HepG2 (cell line): ENCODE measurements at regions not wholly inside any gene's neighbourhood (a gene's known extent, or its start where the extent isn't known, plus 50 kb on each side); places are given as distances from the start of the nearest gene placed in this dataset.

Source experiments
- ATAC-seq: fragments of 200-7000 bp; cut with Tn5 transposase; 3 replicates; pipeline ENCODE4 v1.9.1; 2020; ENCODE audit warnings: mild to moderate bottlenecking, moderate library complexity
- BruUV-seq: library from RNA; stranded (reverse); fragments of 400-500 nt; replicated peaks from 2 replicates; lab custom pipeline; 2021; lab: Mats Ljungman, UMichigan
- CTCF ChIA-PET: fragments of 300-600 bp; formaldehyde crosslinking; extraction: SDS; loops from one replicate; lab custom pipeline; 2021; ENCODE audit warnings: low total read pairs, inconsistent platforms, low intra/inter-chr PET ratio; lab: Yijun Ruan, JAX
- POLR2A ChIA-PET: fragments of 350-600 bp; sonication (Branson Sonifier 250); formaldehyde crosslinking; loops from one replicate; lab custom pipeline; 2020; ENCODE audit warnings: antibody characterized with exemption, inconsistent platforms; lab: Yijun Ruan, JAX
- DNase-seq: peaks from one replicate; pipeline ENCODE4 v3.0.0-alpha.2; 2015; ENCODE audit warnings: low spot score
- FAIRE-seq: peaks from 3 replicates; lab custom pipeline; 2011; peaks lifted over from hg19 to GRCh38; lab: Jason Lieb, UNC
- H2AFZ ChIP-seq: one replicate; pipeline ENCODE4 v1.6.1; 2011; ENCODE audit warnings: low read length, inconsistent platforms
- H3K27ac ChIP-seq: fragments of 300-600 bp; 3 replicates; pipeline ENCODE4 v1.8.0; 2011; ENCODE audit warnings: mixed run types, mild to moderate bottlenecking, mixed read lengths, low read length, inconsistent platforms; ENCODE audit not compliant: insufficient read depth; ENCODE audit errors: extremely low read length
- H3K27me3 ChIP-seq, 2 experiments: fragments of 200-600 bp in 1 of 2; 2 replicates in 1 of 2; 3 replicates in 1 of 2; pipeline versions ENCODE4 v1.6.0 to v1.8.0; 2011; ENCODE audit warnings: low read length in 2 of 2, mild to moderate bottlenecking in 2 of 2, moderate library complexity in 2 of 2, inconsistent platforms in 1 of 2; ENCODE audit not compliant: insufficient read depth in 2 of 2, control insufficient read depth in 1 of 2
- H3K36me3 ChIP-seq, 2 experiments: fragments of 200-600 bp in 1 of 2; replicated peaks in 1 of 2; 2 replicates in 1 of 2; 3 replicates in 1 of 2; pipeline versions ENCODE4 v1.5.1 to v1.8.0; 2011; ENCODE audit warnings: low read length in 2 of 2, inconsistent platforms in 1 of 2; ENCODE audit not compliant: insufficient read depth in 2 of 2, control insufficient read depth in 1 of 2
- H3K4me1 ChIP-seq: 2 replicates; pipeline ENCODE4 v1.5.1; 2012; ENCODE audit warnings: low read length, inconsistent platforms; ENCODE audit not compliant: insufficient read depth
- H3K4me2 ChIP-seq: 2 replicates; pipeline ENCODE4 v1.6.0; 2011; ENCODE audit warnings: low read depth, low read length, inconsistent platforms
- H3K4me3 ChIP-seq, 3 experiments: fragments of 200-600 bp in 1 of 3; sonication (generic), shearing (Covaris generic) in 1 of 3; replicated peaks in 1 of 3; 2 replicates each; pipeline ENCODE4 v1.5.1; 2011 to 2016; ENCODE audit warnings: low read length in 3 of 3, inconsistent platforms in 2 of 3, low read depth in 2 of 3, mild to moderate bottlenecking in 2 of 3, control low read depth in 1 of 3, mixed read lengths in 1 of 3; ENCODE audit not compliant: insufficient read depth in 1 of 3
- H3K79me2 ChIP-seq: one replicate; pipeline ENCODE4 v1.6.1; 2011; ENCODE audit warnings: low read length, inconsistent platforms; ENCODE audit not compliant: insufficient read depth
- H3K9ac ChIP-seq: 2 replicates; pipeline ENCODE4 v1.6.0; 2011; ENCODE audit warnings: mild to moderate bottlenecking, low read depth, low read length, inconsistent platforms; ENCODE audit not compliant: insufficient read depth
- H3K9me3 ChIP-seq: 2 replicates; pipeline ENCODE4 v1.5.1; 2012; ENCODE audit warnings: mild to moderate bottlenecking, low read length
- H4K20me1 ChIP-seq: 2 replicates; pipeline ENCODE4 v1.6.0; 2011; ENCODE audit warnings: inconsistent platforms, mild to moderate bottlenecking, low read length, moderate library complexity; ENCODE audit not compliant: insufficient read depth
- ELF4 ChIP-seq: sonication (generic); formaldehyde crosslinking; IDR thresholded peaks from 2 replicates; pipeline ENCODE4 v1.5.0; 2020; ENCODE audit warnings: missing genetic modification reagents, mild to moderate bottlenecking, moderate library complexity, borderline replicate concordance
- ETV6 ChIP-seq: sonication (generic); formaldehyde crosslinking; conservative IDR thresholded peaks from 2 replicates; pipeline ENCODE4 v1.4.0; 2020; ENCODE audit warnings: missing genetic modification reagents
- HMG20A ChIP-seq: IDR thresholded peaks from 2 replicates; pipeline ENCODE4 v1.6.1; 2016; ENCODE audit warnings: borderline replicate concordance
- HNF4A ChIP-seq: sonication (generic); formaldehyde crosslinking; IDR thresholded peaks from 2 replicates; pipeline ENCODE4 v1.4.0; 2020; ENCODE audit warnings: missing genetic modification reagents
- SKI ChIP-seq: fragments of 450-650 bp; IDR thresholded peaks from one replicate; pipeline ENCODE4 v1.6.1; 2018; ENCODE audit warnings: mild to moderate bottlenecking; ENCODE audit not compliant: partially characterized antibody
- ZNF274 ChIP-seq: sonication (generic); formaldehyde crosslinking; IDR thresholded peaks from 2 replicates; pipeline ENCODE4 v1.5.1; 2020; ENCODE audit warnings: mild to moderate bottlenecking, missing genetic modification reagents
- ZNF552 ChIP-seq: sonication (generic); formaldehyde crosslinking; IDR thresholded peaks from 2 replicates; pipeline ENCODE4 v1.9.0; 2022; ENCODE audit warnings: missing genetic modification reagents, mild to moderate bottlenecking, borderline replicate concordance
- WGBS: methylation state at CpG from one replicate; pipeline ENCODE4 v1.1.6; 2017; ENCODE audit warnings: low lambda C conversion rate; 5-methylcytosine and 5-hydroxymethylcytosine counted together
- in situ Hi-C: cut with HindIII; loops from 2 replicates; pipeline ENCODE4 v1.10.0; 2017; ENCODE audit warnings: low pct_unique_long_range_greater_than_20kb; ENCODE audit not compliant: extremely low pct_ligation_motif_present
- intact Hi-C: fragments of 100-400 bp; cut with micrococcal nuclease; formaldehyde crosslinking; loops from one replicate; pipeline ENCODE4 v1.10.0; 2022; ENCODE audit not compliant: unreplicated experiment
- TF ChIP-seq, protein P1 (sequence below): fragments of 450-650 bp; IDR thresholded peaks from 2 replicates; pipeline ENCODE4 v1.6.1; 2017
- TF ChIP-seq, protein P2 (sequence below): sonication (generic); formaldehyde crosslinking; conservative IDR thresholded peaks from 2 replicates; pipeline ENCODE4 v1.8.0; 2022; ENCODE audit warnings: missing genetic modification reagents
- TF ChIP-seq, protein P3 (sequence below): sonication (generic); formaldehyde crosslinking; IDR thresholded peaks from 2 replicates; pipeline ENCODE4 v1.8.0; 2022; ENCODE audit warnings: low read depth, missing genetic modification reagents
- TF ChIP-seq, protein P4 (sequence below): sonication (generic); formaldehyde crosslinking; IDR thresholded peaks from 2 replicates; pipeline ENCODE4 v1.5.0; 2020; ENCODE audit warnings: missing genetic modification reagents

DNA sequence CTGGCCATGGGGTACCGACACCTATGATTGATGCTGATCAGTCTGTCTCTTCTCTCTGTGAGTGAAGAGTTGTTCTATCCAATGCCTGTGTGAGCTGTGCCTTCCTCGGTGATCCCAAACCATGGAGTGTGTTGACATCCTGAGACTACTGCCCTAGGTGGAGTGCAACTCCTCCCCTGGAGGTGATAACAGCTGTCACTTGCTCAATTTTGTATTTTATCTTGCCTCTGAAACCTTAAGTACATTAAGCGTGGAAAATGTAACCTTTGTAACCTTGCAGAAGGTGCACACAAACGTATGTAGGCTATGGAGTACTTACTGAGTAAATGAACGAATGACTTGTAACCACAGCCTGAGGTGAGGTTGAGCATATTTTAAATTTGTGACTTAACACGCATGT lies 256.2 kb downstream of the FNDC1 start (continued):
- TF ChIP-seq, protein P1, sequence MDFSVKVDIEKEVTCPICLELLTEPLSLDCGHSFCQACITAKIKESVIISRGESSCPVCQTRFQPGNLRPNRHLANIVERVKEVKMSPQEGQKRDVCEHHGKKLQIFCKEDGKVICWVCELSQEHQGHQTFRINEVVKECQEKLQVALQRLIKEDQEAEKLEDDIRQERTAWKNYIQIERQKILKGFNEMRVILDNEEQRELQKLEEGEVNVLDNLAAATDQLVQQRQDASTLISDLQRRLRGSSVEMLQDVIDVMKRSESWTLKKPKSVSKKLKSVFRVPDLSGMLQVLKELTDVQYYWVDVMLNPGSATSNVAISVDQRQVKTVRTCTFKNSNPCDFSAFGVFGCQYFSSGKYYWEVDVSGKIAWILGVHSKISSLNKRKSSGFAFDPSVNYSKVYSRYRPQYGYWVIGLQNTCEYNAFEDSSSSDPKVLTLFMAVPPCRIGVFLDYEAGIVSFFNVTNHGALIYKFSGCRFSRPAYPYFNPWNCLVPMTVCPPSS, result no peak
- TF ChIP-seq, protein P2, sequence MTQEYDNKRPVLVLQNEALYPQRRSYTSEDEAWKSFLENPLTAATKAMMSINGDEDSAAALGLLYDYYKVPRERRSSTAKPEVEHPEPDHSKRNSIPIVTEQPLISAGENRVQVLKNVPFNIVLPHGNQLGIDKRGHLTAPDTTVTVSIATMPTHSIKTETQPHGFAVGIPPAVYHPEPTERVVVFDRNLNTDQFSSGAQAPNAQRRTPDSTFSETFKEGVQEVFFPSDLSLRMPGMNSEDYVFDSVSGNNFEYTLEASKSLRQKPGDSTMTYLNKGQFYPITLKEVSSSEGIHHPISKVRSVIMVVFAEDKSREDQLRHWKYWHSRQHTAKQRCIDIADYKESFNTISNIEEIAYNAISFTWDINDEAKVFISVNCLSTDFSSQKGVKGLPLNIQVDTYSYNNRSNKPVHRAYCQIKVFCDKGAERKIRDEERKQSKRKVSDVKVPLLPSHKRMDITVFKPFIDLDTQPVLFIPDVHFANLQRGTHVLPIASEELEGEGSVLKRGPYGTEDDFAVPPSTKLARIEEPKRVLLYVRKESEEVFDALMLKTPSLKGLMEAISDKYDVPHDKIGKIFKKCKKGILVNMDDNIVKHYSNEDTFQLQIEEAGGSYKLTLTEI (CRISPR knock-in tag), result no peak
- no peak for TF ChIP-seq ZNF274
- no peak for TF ChIP-seq SKI
- TF ChIP-seq, protein P3, sequence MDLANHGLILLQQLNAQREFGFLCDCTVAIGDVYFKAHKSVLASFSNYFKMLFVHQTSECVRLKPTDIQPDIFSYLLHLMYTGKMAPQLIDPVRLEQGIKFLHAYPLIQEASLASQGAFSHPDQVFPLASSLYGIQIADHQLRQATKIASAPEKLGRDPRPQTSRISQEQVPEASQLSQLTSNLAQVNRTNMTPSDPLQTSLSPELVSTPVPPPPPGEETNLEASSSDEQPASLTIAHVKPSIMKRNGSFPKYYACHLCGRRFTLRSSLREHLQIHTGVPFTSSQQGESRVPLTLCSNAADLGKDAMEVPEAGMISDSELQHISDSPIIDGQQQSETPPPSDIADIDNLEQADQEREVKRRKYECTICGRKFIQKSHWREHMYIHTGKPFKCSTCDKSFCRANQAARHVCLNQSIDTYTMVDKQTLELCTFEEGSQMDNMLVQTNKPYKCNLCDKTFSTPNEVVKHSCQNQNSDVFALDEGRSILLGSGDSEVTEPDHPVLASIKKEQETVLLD, result no peak

DNA sequence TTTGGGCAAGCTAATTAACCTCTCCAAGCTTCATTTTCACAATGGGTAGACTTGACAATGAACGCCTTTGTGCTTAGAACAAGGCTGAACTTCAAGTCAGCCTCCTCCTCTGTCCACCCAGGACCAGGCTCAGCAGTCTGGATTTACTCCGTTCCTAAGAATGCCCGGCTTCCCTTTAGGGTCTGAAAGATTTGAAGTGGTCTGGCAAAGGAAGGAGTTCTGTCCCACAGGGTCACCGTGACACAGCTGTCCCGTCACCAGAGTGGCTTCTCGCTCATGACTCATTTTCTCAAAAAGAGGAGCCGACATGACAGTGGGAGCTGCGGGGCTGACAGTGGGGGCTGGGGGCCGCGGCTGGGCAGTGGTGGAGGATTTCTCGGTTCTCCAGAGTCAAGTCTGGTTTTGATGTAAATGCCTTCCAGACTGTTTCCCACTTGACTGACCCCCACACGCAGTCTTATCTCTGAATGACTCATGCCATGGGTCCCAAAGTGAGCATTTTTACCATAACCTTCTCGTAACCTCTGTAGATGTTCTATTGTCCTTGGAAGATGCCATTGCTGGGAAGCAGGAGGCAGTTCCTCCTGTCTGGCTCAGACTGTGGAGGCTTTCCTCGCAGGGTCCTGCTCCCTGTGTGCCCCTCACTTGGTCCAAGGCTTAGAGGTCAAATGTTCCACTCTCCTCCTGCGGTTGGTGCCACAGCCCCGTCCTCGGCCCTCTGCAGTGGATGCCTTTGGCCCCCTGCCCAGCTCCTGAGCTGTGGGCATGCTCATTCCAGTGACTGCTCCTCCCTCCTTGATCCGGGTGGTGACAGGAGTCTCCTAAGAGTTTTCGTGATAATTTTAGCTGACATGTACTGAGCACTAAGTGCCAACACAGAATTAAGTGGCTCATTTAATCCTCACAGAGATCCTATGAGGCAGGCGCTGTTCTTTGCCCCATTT lies 253.1 kb downstream of the FNDC1 start:
- DNase-seq, result no peak
- intact Hi-C loops, result no loop called here
- Histone ChIP-seq H3K9ac (no peak overlapping the region), H4K20me1 (no peaks in the 10 kb centered on the region), H3K4me1 (no peaks in the 10 kb centered on the region), H3K36me3 (no peaks in the 10 kb centered on the region), H3K27ac (no peak overlapping the region)
- BruUV-seq, result no TSS peak
- in situ Hi-C loops, result no loop called here
- CTCF ChIA-PET, result no interaction called here
- no peak for TF ChIP-seq HNF4A
- TF ChIP-seq ZNF552 (CRISPR knock-in tag), result no peak
- TF ChIP-seq HMG20A (CRISPR knock-in tag), result no peak
- TF ChIP-seq, protein P4, sequence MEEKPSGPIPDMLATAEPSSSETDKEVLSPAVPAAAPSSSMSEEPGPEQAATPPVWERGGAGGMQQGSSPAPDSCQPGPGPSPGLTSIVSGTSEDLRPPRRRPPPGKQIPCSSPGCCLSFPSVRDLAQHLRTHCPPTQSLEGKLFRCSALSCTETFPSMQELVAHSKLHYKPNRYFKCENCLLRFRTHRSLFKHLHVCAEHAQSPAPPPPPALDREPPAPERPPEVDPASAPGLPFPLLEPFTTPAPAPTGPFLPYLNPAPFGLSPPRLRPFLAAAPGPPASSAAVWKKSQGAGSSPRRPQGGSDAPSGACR (CRISPR knock-in tag), result no peak
- no peak for TF ChIP-seq ELF4 (CRISPR knock-in tag)
- TF ChIP-seq ETV6 (CRISPR knock-in tag), result no peak
- TF ChIP-seq, all 625 proteins: peak for 0
- no peak overlapping the region for H2AFZ ChIP-seq
- WGBS, result 39% methylated on average over 16 of the region's 20 CpGs
- FAIRE-seq, result no peak
- no peak overlapping the region for H3K4me3 ChIP-seq
- ATAC-seq, result no peak
- H3K79me2 ChIP-seq, result no peaks in the 10 kb centered on the region
- H3K27me3 ChIP-seq, result peaks cover 2 to 20% of the 10 kb centered on the region in 2 experiments; a peak in 4 of 5 replicates
- no peak overlapping the region for H3K4me2 ChIP-seq
- no peaks in the 10 kb centered on the region for H3K9me3 ChIP-seq
- POLR2A ChIA-PET, result no interaction called here
